Naive thymus-derived CD4-positive, alpha-beta T cell (primary cell): ENCODE measurements at regions not wholly inside any gene's neighbourhood (a gene's known extent, or its start where the extent isn't known, plus 50 kb on each side); places are given as distances from the start of the nearest gene placed in this dataset.
A peak's percentile ranks its signal among the peaks of the same experiment; 100 is the strongest.

Experiments used
- ATAC-seq: fragments of 150-1000 bp; cut with Tn5 transposase; 2 replicates; pipeline ENCODE4 v1.10.0; 2021; ENCODE audit warnings: mild to moderate bottlenecking, moderate library complexity
- CTCF ChIA-PET: fragments of 350-600 bp; sonication (Branson Sonifier 250); formaldehyde crosslinking; loops from one replicate; lab custom pipeline; 2021; ENCODE audit warnings: antibody characterized with exemption; lab: Charles Lee
- POLR2A ChIA-PET: fragments of 350-600 bp; sonication (Branson Sonifier 250); formaldehyde crosslinking; loops from one replicate; lab custom pipeline; 2021; ENCODE audit warnings: antibody characterized with exemption, inconsistent platforms; lab: Charles Lee
- DNase-seq, 9 donors: peaks; one replicate each; pipeline versions ENCODE4 v3.0.0 to v3.0.0-alpha.2; 2020 to 2022; ENCODE audit warnings: mixed read lengths in 1 of 9
- H3K27ac ChIP-seq: one replicate; pipeline ENCODE4 v1.7.0; 2013; ENCODE audit warnings: mild to moderate bottlenecking, low read depth, low read length, moderate library complexity
- H3K27me3 ChIP-seq, 2 donors: one replicate each; pipeline ENCODE4 v1.7.0; 2013; ENCODE audit warnings: low read length in 2 of 2, mild to moderate bottlenecking in 2 of 2, moderate library complexity in 2 of 2; ENCODE audit not compliant: control insufficient read depth in 2 of 2, insufficient read depth in 2 of 2
- H3K36me3 ChIP-seq, 3 experiments: 1 replicate in 2 of 3; 2 replicates in 1 of 3; pipeline ENCODE4 v1.7.0; 2013; ENCODE audit warnings: low read length in 3 of 3, mild to moderate bottlenecking in 3 of 3, moderate library complexity in 1 of 3; ENCODE audit not compliant: insufficient read depth in 3 of 3, control insufficient read depth in 2 of 3
- H3K4me1 ChIP-seq, 2 donors: one replicate each; pipeline ENCODE4 v1.7.0; 2013; ENCODE audit warnings: low read length in 2 of 2, mild to moderate bottlenecking in 2 of 2, moderate library complexity in 1 of 2; ENCODE audit not compliant: control insufficient read depth in 2 of 2, insufficient read depth in 2 of 2
- H3K4me3 ChIP-seq: 2 replicates; pipeline ENCODE4 v1.7.0; 2013; ENCODE audit warnings: mild to moderate bottlenecking, low read length
- H3K9me3 ChIP-seq, 3 experiments: 1 replicate in 2 of 3; 2 replicates in 1 of 3; pipeline ENCODE4 v1.7.0; 2013; ENCODE audit warnings: low read length in 3 of 3; ENCODE audit not compliant: control insufficient read depth in 2 of 3
- H3K27ac Mint-ChIP-seq, 9 donors: one replicate each; pipeline ENCODE4 v1.8.0; 2020 to 2022; ENCODE audit warnings: mixed read lengths in 9 of 9, mild to moderate bottlenecking in 8 of 9, moderate library complexity in 5 of 9, inconsistent platforms in 2 of 9
- H3K27me3 Mint-ChIP-seq, 5 donors: one replicate each; pipeline ENCODE4 v1.8.0; 2021 to 2022; ENCODE audit warnings: mixed read lengths in 5 of 5, mild to moderate bottlenecking in 1 of 5
- H3K36me3 Mint-ChIP-seq, 5 donors: one replicate each; pipeline ENCODE4 v1.8.0; 2020 to 2022; ENCODE audit warnings: mixed read lengths in 5 of 5, mild to moderate bottlenecking in 3 of 5, inconsistent platforms in 1 of 5
- H3K4me1 Mint-ChIP-seq, 7 donors: one replicate each; pipeline ENCODE4 v1.8.0; 2020 to 2022; ENCODE audit warnings: mixed read lengths in 7 of 7, mild to moderate bottlenecking in 3 of 7, inconsistent platforms in 1 of 7
- H3K4me3 Mint-ChIP-seq, 10 donors: one replicate each; pipeline ENCODE4 v1.8.0; 2020 to 2022; ENCODE audit warnings: mild to moderate bottlenecking in 10 of 10, mixed read lengths in 10 of 10, moderate library complexity in 6 of 10, inconsistent platforms in 2 of 10
- H3K9me3 Mint-ChIP-seq, 11 donors: one replicate each; pipeline ENCODE4 v1.8.0; 2020 to 2022; ENCODE audit warnings: mixed read lengths in 11 of 11, mild to moderate bottlenecking in 4 of 11, inconsistent platforms in 1 of 11, moderate library complexity in 1 of 11
- intact Hi-C, 2 donors: fragments of 100-400 bp; cut with micrococcal nuclease; formaldehyde crosslinking; loops; one replicate each; pipeline ENCODE4 v1.15.1; 2023

GRCh38 chr7:79507131-79507530 is 53.7 kb upstream of the MAGI2 start:
- Mint-ChIP-seq H3K9me3 (peaks cover 0 to 6% (median 0%) of the 10 kb centered on the region in 11 donors), H3K36me3 (no peaks in the 10 kb centered on the region), H3K4me1 (no peaks in the 10 kb centered on the region), H3K27ac (no peak overlapping the region), H3K4me3 (no peak overlapping the region), H3K27me3 (no peaks in the 10 kb centered on the region)
- intact Hi-C loops, result no loop called here
- no peak overlapping the region for H3K27ac ChIP-seq
- no peaks in the 10 kb centered on the region for H3K4me1 ChIP-seq
- H3K27me3 ChIP-seq, result no peaks in the 10 kb centered on the region
- ChIA-PET POLR2A (no interaction called here), CTCF (no interaction called here)
- no peaks in the 10 kb centered on the region for H3K9me3 ChIP-seq
- H3K36me3 ChIP-seq, result no peaks in the 10 kb centered on the region
- no peak for ATAC-seq
- no peak overlapping the region for H3K4me3 ChIP-seq
- no peak for DNase-seq

GRCh38 chr7:79506481-79506880 is 53.0 kb upstream of the MAGI2 start:
- H3K9me3 ChIP-seq, result no peaks in the 10 kb centered on the region
- Mint-ChIP-seq H3K36me3 (no peaks in the 10 kb centered on the region), H3K4me3 (no peak overlapping the region), H3K4me1 (no peaks in the 10 kb centered on the region), H3K27ac (no peak overlapping the region), H3K9me3 (peaks cover 0 to 3% (median 0%) of the 10 kb centered on the region in 11 donors), H3K27me3 (no peaks in the 10 kb centered on the region)
- no peak overlapping the region for H3K4me3 ChIP-seq
- ATAC-seq, result no peak
- ChIA-PET CTCF (no interaction called here), POLR2A (no interaction called here)
- H3K4me1 ChIP-seq, result no peaks in the 10 kb centered on the region
- intact Hi-C loops, result no loop called here
- no peak for DNase-seq
- H3K27me3 ChIP-seq, result no peaks in the 10 kb centered on the region
- H3K27ac ChIP-seq, result no peak overlapping the region
- no peaks in the 10 kb centered on the region for H3K36me3 ChIP-seq

- ChIA-PET CTCF (interaction anchor here (0.6 kb wide), 1 partner anchor 404 kb away, joined by 3 read pairs; no protein-coding TSS in a partner anchor), POLR2A (no interaction called here)
- Histone ChIP-seq H3K36me3 (no peaks in the 10 kb centered on the region), H3K9me3 (no peaks in the 10 kb centered on the region), H3K27ac (no peak overlapping the region), H3K4me1 (no peaks in the 10 kb centered on the region), H3K4me3 (no peak overlapping the region), H3K27me3 (no peaks in the 10 kb centered on the region)
- intact Hi-C loops, result loop anchor here in 1 of 2 donors (5.0 kb wide), 1 partner anchor 543 kb away; no protein-coding TSS in a partner anchor
- Mint-ChIP-seq H3K27ac (peak overlapping the region in 1 of 9 donors; percentile 9), H3K27me3 (no peaks in the 10 kb centered on the region), H3K4me1 (no peaks in the 10 kb centered on the region), H3K36me3 (no peaks in the 10 kb centered on the region), H3K4me3 (no peak overlapping the region), H3K9me3 (peaks cover 0 to 1% (median 0%) of the 10 kb centered on the region in 11 donors)
- ATAC-seq, result no peak
- DNase-seq, result peak in 1 of 9 donors; percentile 0
These were observed 51.3 kb upstream of the MAGI2 start for GRCh38 chr7:79504607-79505389.
